ENCODE measurements at regions not wholly inside any gene's neighbourhood (a gene's known extent, or its start where the extent isn't known, plus 50 kb on each side); places are given as distances from the start of the nearest gene placed in this dataset.
"Not testable (repeated sequence)": the region's sequence is repeated elsewhere in the genome, so short reads cannot be mapped to it uniquely, and the experiment has no call there.

DNA sequence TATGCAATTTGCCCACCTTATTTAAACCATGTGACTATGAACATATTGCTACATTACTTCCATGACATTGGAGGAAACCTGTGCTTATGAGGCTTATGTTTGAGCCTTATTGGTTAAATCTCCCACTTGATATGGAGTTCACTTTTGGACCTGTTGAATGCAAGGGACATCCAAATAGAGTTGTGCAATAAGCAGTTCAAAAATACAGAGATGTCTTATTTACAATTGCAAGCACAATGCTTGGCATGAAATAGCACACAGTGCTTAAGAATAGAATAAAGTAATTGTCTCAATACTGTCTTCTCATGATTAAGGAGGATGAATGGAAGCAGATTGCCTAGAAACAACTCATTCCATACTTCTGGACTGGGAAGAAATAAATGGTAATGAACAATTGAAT lies 793.5 kb downstream of the METTL4 start:
- TF ChIP-seq, protein P1, sequence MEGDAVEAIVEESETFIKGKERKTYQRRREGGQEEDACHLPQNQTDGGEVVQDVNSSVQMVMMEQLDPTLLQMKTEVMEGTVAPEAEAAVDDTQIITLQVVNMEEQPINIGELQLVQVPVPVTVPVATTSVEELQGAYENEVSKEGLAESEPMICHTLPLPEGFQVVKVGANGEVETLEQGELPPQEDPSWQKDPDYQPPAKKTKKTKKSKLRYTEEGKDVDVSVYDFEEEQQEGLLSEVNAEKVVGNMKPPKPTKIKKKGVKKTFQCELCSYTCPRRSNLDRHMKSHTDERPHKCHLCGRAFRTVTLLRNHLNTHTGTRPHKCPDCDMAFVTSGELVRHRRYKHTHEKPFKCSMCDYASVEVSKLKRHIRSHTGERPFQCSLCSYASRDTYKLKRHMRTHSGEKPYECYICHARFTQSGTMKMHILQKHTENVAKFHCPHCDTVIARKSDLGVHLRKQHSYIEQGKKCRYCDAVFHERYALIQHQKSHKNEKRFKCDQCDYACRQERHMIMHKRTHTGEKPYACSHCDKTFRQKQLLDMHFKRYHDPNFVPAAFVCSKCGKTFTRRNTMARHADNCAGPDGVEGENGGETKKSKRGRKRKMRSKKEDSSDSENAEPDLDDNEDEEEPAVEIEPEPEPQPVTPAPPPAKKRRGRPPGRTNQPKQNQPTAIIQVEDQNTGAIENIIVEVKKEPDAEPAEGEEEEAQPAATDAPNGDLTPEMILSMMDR (conservative IDR thresholded peaks at IDR 0.05; ENCODE audit: low read depth, low read length): no peak
- H3K4me3 ChIP-seq (ENCODE audit: low read length): no peak overlapping the region
- no peak for DNase-seq (ENCODE audit: low read depth)

DNA sequence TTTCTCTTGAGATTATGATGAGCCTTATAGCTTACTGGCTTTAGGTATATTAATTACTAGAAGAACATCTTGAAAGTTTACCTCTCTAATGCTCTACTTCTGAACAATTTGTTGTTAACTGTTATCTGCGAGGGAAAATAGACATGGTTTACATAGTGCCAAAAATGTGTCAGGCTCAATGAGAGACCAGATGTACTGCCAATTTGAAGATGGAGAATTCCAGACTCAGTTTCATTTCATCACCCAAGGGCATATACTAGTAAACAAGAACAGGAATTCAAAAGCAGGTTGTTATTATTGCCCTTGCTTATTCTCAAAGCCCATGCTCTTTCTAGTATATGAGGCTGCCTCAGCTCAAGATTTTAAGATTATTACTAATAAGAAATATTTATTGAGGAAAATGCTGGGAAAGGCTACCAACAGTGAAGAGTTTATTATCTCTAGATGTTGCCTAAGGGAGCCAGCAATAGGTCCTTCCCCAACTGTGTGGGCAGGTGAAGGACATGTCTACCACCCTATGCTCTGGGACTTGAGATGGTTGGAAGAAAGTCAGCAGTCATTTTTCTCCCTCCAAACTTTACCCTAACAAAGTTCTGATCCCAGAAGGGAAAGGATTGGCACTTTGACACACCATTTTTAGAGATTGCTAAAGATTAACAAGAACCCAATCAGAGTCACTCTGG lies 792.7 kb downstream of the METTL4 start:
- H3K4me3 ChIP-seq (ENCODE audit: low read length): no peak overlapping the region
- no peak for DNase-seq (ENCODE audit: low read depth)
- TF ChIP-seq, protein P1 (conservative IDR thresholded peaks at IDR 0.05; ENCODE audit: low read depth, low read length): no peak

GRCh38 chr18:1779587-1779986 lies 791.7 kb downstream of the METTL4 start:
- no peak for DNase-seq (ENCODE audit: low read depth)
- no peak overlapping the region for H3K4me3 ChIP-seq (ENCODE audit: low read length)
- TF ChIP-seq, protein P1 (conservative IDR thresholded peaks at IDR 0.05; ENCODE audit: low read depth, low read length): no peak

GRCh38 chr18:1784113-1784512 lies 787.2 kb downstream of the METTL4 start:
- DNase-seq (ENCODE audit: low read depth): no peak
- TF ChIP-seq, protein P1 (conservative IDR thresholded peaks at IDR 0.05; ENCODE audit: low read depth, low read length): no peak
- H3K4me3 ChIP-seq (ENCODE audit: low read length): no peak overlapping the region

GRCh38 chr18:1785980-1786379 lies 785.3 kb downstream of the METTL4 start:
- H3K4me3 ChIP-seq (ENCODE audit: low read length); DNase-seq (ENCODE audit: low read depth): not testable (repeated sequence)

GRCh38 chr18:1796636-1797035 lies 774.7 kb downstream of the METTL4 start:
- no peak overlapping the region for H3K4me3 ChIP-seq (ENCODE audit: low read length)
- TF ChIP-seq, protein P1 (conservative IDR thresholded peaks at IDR 0.05; ENCODE audit: low read depth, low read length): no peak
- no peak for DNase-seq (ENCODE audit: low read depth)

DNA sequence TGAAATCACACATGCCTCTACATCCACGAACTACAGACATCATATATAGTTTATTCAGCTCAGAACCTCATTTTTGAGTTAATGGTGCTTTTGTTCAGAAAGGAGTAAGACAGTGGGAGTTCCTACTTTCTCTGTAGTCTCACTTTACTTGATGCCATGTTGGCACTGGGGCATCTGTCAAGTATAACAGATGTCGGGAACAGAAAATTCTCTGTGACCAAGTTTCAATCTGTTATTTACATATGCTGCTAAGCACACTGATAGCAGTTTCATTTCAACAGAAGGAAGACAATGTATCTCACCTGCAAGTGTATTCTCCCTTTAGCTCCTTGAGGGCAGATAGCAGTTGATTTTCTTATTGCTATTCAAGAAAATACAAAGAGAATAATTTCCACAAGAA lies 774.1 kb downstream of the METTL4 start:
- TF ChIP-seq, protein P1 (conservative IDR thresholded peaks at IDR 0.05; ENCODE audit: low read depth, low read length): no peak
- no peak for DNase-seq (ENCODE audit: low read depth)
- H3K4me3 ChIP-seq (ENCODE audit: low read length): no peak overlapping the region

Measured in retinal pigment epithelial cell (primary cell).